ENCODE measurements at regions not wholly inside any gene's neighbourhood (a gene's known extent, or its start where the extent isn't known, plus 50 kb on each side); places are given as distances from the start of the nearest gene placed in this dataset.

GRCh38 chr12:9349888-9350885, 142.0 kb upstream of the PZP start:
- TF ChIP-seq BHLHE40 (IDR thresholded peaks at IDR 0.05; ENCODE audit: low read depth, low read length) = no peak
- TF ChIP-seq ELK1 (IDR thresholded peaks at IDR 0.05; ENCODE audit: borderline replicate concordance, low read depth, low read length) = no peak
- TF ChIP-seq CTCF (conservative IDR thresholded peaks at IDR 0.05; ENCODE audit: low read depth, low read length) = no peak
- TF ChIP-seq POLR2A (IDR thresholded peaks at IDR 0.05; ENCODE audit: low read depth, low read length) = no peak
- TF ChIP-seq CHD1 (IDR thresholded peaks at IDR 0.05; ENCODE audit: low read depth, low read length) = no peak
- TF ChIP-seq RAD21 (IDR thresholded peaks at IDR 0.05; ENCODE audit: low read length) = no peak
